PC-9 (cell line): ENCODE measurements at regions not wholly inside any gene's neighbourhood (a gene's known extent, or its start where the extent isn't known, plus 50 kb on each side); places are given as distances from the start of the nearest gene placed in this dataset.

Experiments
- BruUV-seq: library from RNA; stranded (reverse); fragments of 400-500 nt; replicated peaks from 2 replicates; lab custom pipeline; 2021; lab: Mats Ljungman, UMichigan
- CTCF ChIA-PET: fragments of 300-600 bp; sonication (Branson Sonifier 250); formaldehyde crosslinking; loops from one replicate; lab custom pipeline; 2022; ENCODE audit warnings: antibody characterized with exemption; lab: Charles Lee
- POLR2A ChIA-PET: fragments of 300-600 bp; sonication (Branson Sonifier 250); formaldehyde crosslinking; loops from one replicate; lab custom pipeline; 2022; ENCODE audit warnings: antibody characterized with exemption; ENCODE audit not compliant: unreplicated experiment; lab: Charles Lee
- DNase-seq, 2 experiments: peaks; one replicate each; pipeline versions ENCODE4 v3.0.0 to v3.0.0-alpha.2; 2015 to 2022; ENCODE audit warnings: mixed read lengths in 1 of 2
- H2AFZ ChIP-seq: fragments of 200-600 bp; sonication (generic); 2 replicates; pipeline ENCODE4 v1.8.1; 2017; ENCODE audit warnings: antibody characterized with exemption
- H3F3A ChIP-seq: fragments of 200-600 bp; sonication (generic); 2 replicates; pipeline ENCODE4 v1.8.1; 2017; ENCODE audit warnings: antibody characterized with exemption, mild to moderate bottlenecking, low read depth; ENCODE audit not compliant: insufficient read depth
- H3K27ac ChIP-seq: fragments of 200-600 bp; sonication (generic); 2 replicates; pipeline ENCODE4 v1.6.1; 2016; ENCODE audit warnings: mixed run types
- H3K27me3 ChIP-seq: fragments of 200-600 bp; sonication (generic); 2 replicates; pipeline ENCODE4 v1.6.1; 2016; ENCODE audit warnings: low read depth, mixed run types; ENCODE audit not compliant: insufficient read depth
- H3K36me3 ChIP-seq: fragments of 200-600 bp; sonication (generic); 2 replicates; pipeline ENCODE4 v1.6.1; 2016; ENCODE audit warnings: low read depth, mixed run types
- H3K4me1 ChIP-seq: fragments of 200-600 bp; sonication (generic); replicated peaks from 2 replicates; pipeline ENCODE4 v1.6.1; 2016; ENCODE audit warnings: mixed run types; ENCODE audit not compliant: insufficient read depth
- H3K4me2 ChIP-seq: fragments of 200-600 bp; sonication (generic); 2 replicates; pipeline ENCODE4 v1.6.1; 2017; ENCODE audit warnings: mixed run types
- H3K4me3 ChIP-seq: fragments of 200-600 bp; sonication (generic); 2 replicates; pipeline ENCODE4 v1.6.1; 2016; ENCODE audit warnings: mixed run types
- H3K79me2 ChIP-seq: fragments of 200-600 bp; sonication (generic); 2 replicates; pipeline ENCODE4 v1.6.1; 2017; ENCODE audit warnings: low read depth, mixed run types
- H3K9me2 ChIP-seq: fragments of 200-600 bp; sonication (generic); 2 replicates; pipeline ENCODE4 v1.8.1; 2017; ENCODE audit warnings: mild to moderate bottlenecking; ENCODE audit not compliant: insufficient read depth
- H3K9me3 ChIP-seq: fragments of 200-600 bp; sonication (generic); 2 replicates; pipeline ENCODE4 v1.8.1; 2016; ENCODE audit warnings: low read depth; ENCODE audit not compliant: insufficient read depth
- H4K20me1 ChIP-seq: fragments of 200-600 bp; sonication (generic); 2 replicates; pipeline ENCODE4 v1.8.1; 2017; ENCODE audit not compliant: insufficient read depth
- EZH2 ChIP-seq: fragments of 200-600 bp; sonication (generic); IDR thresholded peaks from 2 replicates; pipeline ENCODE4 v1.8.0; 2017; ENCODE audit warnings: antibody characterized with exemption, low read depth
- intact Hi-C: fragments of 100-400 bp; cut with micrococcal nuclease; formaldehyde crosslinking; loops from one replicate; pipeline ENCODE4 v1.10.0; 2022; ENCODE audit not compliant: unreplicated experiment
- TF ChIP-seq, protein P1 (sequence below): fragments of 200-600 bp; sonication (generic); conservative IDR thresholded peaks from 2 replicates; pipeline ENCODE4 v1.6.1; 2017; ENCODE audit warnings: mixed run types, antibody characterized with exemption, mild to moderate bottlenecking, moderate library complexity

DNA sequence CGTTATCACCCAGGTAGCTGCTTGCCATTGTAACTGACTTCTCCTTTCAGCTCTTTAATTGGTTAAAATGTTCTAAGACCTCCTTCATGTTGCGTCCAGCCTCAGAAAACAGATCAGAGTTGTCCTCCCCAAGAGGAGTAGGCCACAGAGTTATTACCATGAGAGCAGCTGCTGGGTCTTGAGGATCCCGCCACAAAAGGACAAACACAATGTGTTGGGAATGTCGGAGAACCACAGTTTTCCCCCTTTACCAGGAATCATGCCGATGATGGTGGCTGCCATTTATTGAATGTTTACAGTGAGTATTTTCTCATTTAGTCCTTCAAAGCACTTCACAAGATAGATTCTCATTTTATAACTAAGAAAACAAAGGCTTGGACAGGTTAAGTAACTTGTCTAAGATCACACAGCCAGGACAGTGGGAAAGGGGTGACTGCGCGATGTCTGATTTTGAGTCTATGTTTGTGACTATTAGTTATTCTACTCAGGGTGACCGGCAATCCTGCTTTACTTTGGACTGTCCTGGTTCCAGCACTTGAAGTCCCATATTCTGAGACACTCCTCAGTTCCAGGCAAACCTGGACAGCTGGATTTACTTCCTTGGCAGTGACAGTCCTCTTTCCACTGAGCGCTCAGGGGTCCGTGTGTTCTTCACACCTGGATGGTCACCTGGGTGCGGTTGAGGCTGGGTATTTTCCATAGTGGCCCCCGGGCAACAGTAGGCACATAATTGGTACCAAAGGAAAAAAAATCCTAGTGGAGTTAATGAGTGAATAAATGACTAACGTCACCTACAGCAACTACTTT is 93.6 kb downstream of the LIPG start:
- H4K20me1 ChIP-seq: no peaks in the 10 kb centered on the region
- peak overlapping the region; percentile 59 for H3K4me2 ChIP-seq
- POLR2A ChIA-PET: interaction anchor here (0.6 to 0.7 kb wide), 2 partner anchors 47 to 86 kb away, joined by 3 to 4 read pairs; no protein-coding TSS in a partner anchor
- peaks cover 21% of the 10 kb centered on the region for H3K4me1 ChIP-seq
- H3K36me3 ChIP-seq: no peaks in the 10 kb centered on the region
- peak overlapping the region; percentile 87 for H3K27ac ChIP-seq
- peaks cover 28% of the 10 kb centered on the region for H3F3A ChIP-seq
- no peaks in the 10 kb centered on the region for H3K9me2 ChIP-seq
- no peak for TF ChIP-seq EZH2
- TF ChIP-seq, protein P1, sequence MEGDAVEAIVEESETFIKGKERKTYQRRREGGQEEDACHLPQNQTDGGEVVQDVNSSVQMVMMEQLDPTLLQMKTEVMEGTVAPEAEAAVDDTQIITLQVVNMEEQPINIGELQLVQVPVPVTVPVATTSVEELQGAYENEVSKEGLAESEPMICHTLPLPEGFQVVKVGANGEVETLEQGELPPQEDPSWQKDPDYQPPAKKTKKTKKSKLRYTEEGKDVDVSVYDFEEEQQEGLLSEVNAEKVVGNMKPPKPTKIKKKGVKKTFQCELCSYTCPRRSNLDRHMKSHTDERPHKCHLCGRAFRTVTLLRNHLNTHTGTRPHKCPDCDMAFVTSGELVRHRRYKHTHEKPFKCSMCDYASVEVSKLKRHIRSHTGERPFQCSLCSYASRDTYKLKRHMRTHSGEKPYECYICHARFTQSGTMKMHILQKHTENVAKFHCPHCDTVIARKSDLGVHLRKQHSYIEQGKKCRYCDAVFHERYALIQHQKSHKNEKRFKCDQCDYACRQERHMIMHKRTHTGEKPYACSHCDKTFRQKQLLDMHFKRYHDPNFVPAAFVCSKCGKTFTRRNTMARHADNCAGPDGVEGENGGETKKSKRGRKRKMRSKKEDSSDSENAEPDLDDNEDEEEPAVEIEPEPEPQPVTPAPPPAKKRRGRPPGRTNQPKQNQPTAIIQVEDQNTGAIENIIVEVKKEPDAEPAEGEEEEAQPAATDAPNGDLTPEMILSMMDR: no peak
- no peak overlapping the region for H2AFZ ChIP-seq
- no peaks in the 10 kb centered on the region for H3K27me3 ChIP-seq
- H3K4me3 ChIP-seq: 0 out of 2 replicates have a peak overlapping the region, but pooled peaks have one; percentile 11
- BruUV-seq: no TSS peak
- CTCF ChIA-PET: no interaction called here
- peak in 1 of 2 experiments; percentile 12 for DNase-seq
- no peaks in the 10 kb centered on the region for H3K9me3 ChIP-seq
- H3K79me2 ChIP-seq: no peaks in the 10 kb centered on the region
- intact Hi-C loops: loop anchor here (1.0 to 2.0 kb wide), 2 partner anchors 46 to 93 kb away; partner anchors contain the start of gene LIPG

DNA sequence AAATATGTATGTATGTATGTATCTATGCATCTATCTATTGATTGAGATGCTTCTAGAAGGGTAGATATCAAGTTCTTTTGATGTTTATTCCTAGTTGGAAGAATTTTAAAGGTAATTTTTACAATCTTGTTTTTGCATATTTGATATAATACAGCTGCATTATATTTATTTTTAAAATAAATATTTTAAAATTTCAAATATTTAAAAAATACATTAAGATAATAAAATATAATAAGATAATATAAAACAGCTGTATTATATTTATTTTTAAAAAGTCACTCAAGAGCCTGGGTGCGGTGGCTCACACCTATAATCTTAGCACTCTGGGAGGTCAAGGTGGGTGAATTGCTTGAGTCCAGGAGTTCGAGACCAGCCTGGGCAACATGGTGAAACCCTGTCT is 92.5 kb downstream of the LIPG start:
- no peak overlapping the region for H3K4me2 ChIP-seq
- no peak overlapping the region for H3K4me3 ChIP-seq
- H4K20me1 ChIP-seq: no peaks in the 10 kb centered on the region
- POLR2A ChIA-PET: no interaction called here
- H3K36me3 ChIP-seq: no peaks in the 10 kb centered on the region
- no peaks in the 10 kb centered on the region for H3K27me3 ChIP-seq
- no peak overlapping the region for H3K27ac ChIP-seq
- no peak for DNase-seq
- H3K4me1 ChIP-seq: peaks cover 26% of the 10 kb centered on the region
- H3K79me2 ChIP-seq: no peaks in the 10 kb centered on the region
- intact Hi-C loops: no loop called here
- no peaks in the 10 kb centered on the region for H3K9me3 ChIP-seq
- peaks cover 28% of the 10 kb centered on the region for H3F3A ChIP-seq
- H3K9me2 ChIP-seq: no peaks in the 10 kb centered on the region
- CTCF ChIA-PET: no interaction called here
- no peak overlapping the region for H2AFZ ChIP-seq
- TF ChIP-seq EZH2: no peak
- TF ChIP-seq, protein P1: no peak
- BruUV-seq: no TSS peak

- ChIA-PET POLR2A (no interaction called here), CTCF (no interaction called here)
- no peak overlapping the region for H3K4me2 ChIP-seq
- no peak overlapping the region for H3K4me3 ChIP-seq
- no peaks in the 10 kb centered on the region for H4K20me1 ChIP-seq
- no peak for TF ChIP-seq EZH2
- TF ChIP-seq, protein P1: no peak
- DNase-seq: no peak
- intact Hi-C loops: no loop called here
- H3K79me2 ChIP-seq: no peaks in the 10 kb centered on the region
- H3K27ac ChIP-seq: no peak overlapping the region
- peaks cover 28% of the 10 kb centered on the region for H3F3A ChIP-seq
- H3K27me3 ChIP-seq: no peaks in the 10 kb centered on the region
- no TSS peak for BruUV-seq
- H3K4me1 ChIP-seq: peaks cover 26% of the 10 kb centered on the region
- no peaks in the 10 kb centered on the region for H3K36me3 ChIP-seq
- H3K9me2 ChIP-seq: no peaks in the 10 kb centered on the region
- H2AFZ ChIP-seq: no peak overlapping the region
- no peaks in the 10 kb centered on the region for H3K9me3 ChIP-seq
Observed at GRCh38 chr18:49652881-49653724, 91.2 kb downstream of the LIPG start.
